ENCODE measurements at regions not wholly inside any gene's neighbourhood (a gene's known extent, or its start where the extent isn't known, plus 50 kb on each side); places are given as distances from the start of the nearest gene placed in this dataset.

GRCh38 chr5:23072179-23072578, 219.0 kb upstream of the CDH12 start:
- CTCF ChIA-PET (ENCODE audit: low intra/inter-chr PET ratio, low total read pairs) = no interaction called here
- no peaks in the 10 kb centered on the region for H3K36me3 ChIP-seq (replicated peaks in 1 of 2; ENCODE audit: control insufficient read depth in 1 of 2, insufficient read depth in 2 of 2, low read length in 2 of 2)
- no peaks in the 10 kb centered on the region for H3K79me2 ChIP-seq (ENCODE audit: insufficient read depth, low read length)
- H2AFZ ChIP-seq (ENCODE audit: low read length) = no peak overlapping the region
- H3K4me3 ChIP-seq (replicated peaks in 1 of 3; ENCODE audit: insufficient read depth in 1 of 3, low read depth in 2 of 3, low read length in 3 of 3) = no peak overlapping the region
- in situ Hi-C loops (cut with HindIII; ENCODE audit: extremely low pct_ligation_motif_present, low pct_unique_long_range_greater_than_20kb) (no loop called here), intact Hi-C loops (cut with micrococcal nuclease; ENCODE audit: unreplicated experiment) (no loop called here)
- H3K27ac ChIP-seq (ENCODE audit: extremely low read length, insufficient read depth, low read length) = no peak overlapping the region
- H3K27me3 ChIP-seq (ENCODE audit: control insufficient read depth in 1 of 2, insufficient read depth in 2 of 2, low read length in 2 of 2) = no peaks in the 10 kb centered on the region
- BruUV-seq (replicated peaks) = no TSS peak
- no peaks in the 10 kb centered on the region for H4K20me1 ChIP-seq (ENCODE audit: insufficient read depth, low read length)
- no peak for TF ChIP-seq ZNF839 (CRISPR knock-in tag; IDR thresholded peaks at IDR 0.05; ENCODE audit: borderline replicate concordance)
- H3K4me2 ChIP-seq (ENCODE audit: low read depth, low read length) = no peak overlapping the region
- ATAC-seq (no peak), FAIRE-seq (no peak), DNase-seq (ENCODE audit: low spot score) (no peak)
- POLR2A ChIA-PET = no interaction called here
- peaks cover 36% of the 10 kb centered on the region for H3K9me3 ChIP-seq (ENCODE audit: low read length)
- H3K4me1 ChIP-seq (ENCODE audit: insufficient read depth, low read length) = no peaks in the 10 kb centered on the region
- 6% methylated on average over 2 of the region's 2 CpGs for WGBS (ENCODE audit: low lambda C conversion rate)
- no peak overlapping the region for H3K9ac ChIP-seq (ENCODE audit: insufficient read depth, low read depth, low read length)

GRCh38 chr5:23071682-23072081, 218.5 kb upstream of the CDH12 start:
- Histone ChIP-seq H3K27me3 (ENCODE audit: control insufficient read depth in 1 of 2, insufficient read depth in 2 of 2, low read length in 2 of 2) (no peaks in the 10 kb centered on the region), H2AFZ (ENCODE audit: low read length) (no peak overlapping the region), H3K9me3 (ENCODE audit: low read length) (peaks cover 31% of the 10 kb centered on the region), H3K36me3 (replicated peaks in 1 of 2; ENCODE audit: control insufficient read depth in 1 of 2, insufficient read depth in 2 of 2, low read length in 2 of 2) (no peaks in the 10 kb centered on the region), H3K4me2 (ENCODE audit: low read depth, low read length) (no peak overlapping the region), H3K27ac (ENCODE audit: extremely low read length, insufficient read depth, low read length) (no peak overlapping the region), H3K4me3 (replicated peaks in 1 of 3; ENCODE audit: insufficient read depth in 1 of 3, low read depth in 2 of 3, low read length in 3 of 3) (no peak overlapping the region), H3K79me2 (ENCODE audit: insufficient read depth, low read length) (no peaks in the 10 kb centered on the region), H3K9ac (ENCODE audit: insufficient read depth, low read depth, low read length) (no peak overlapping the region), H4K20me1 (ENCODE audit: insufficient read depth, low read length) (no peaks in the 10 kb centered on the region), H3K4me1 (ENCODE audit: insufficient read depth, low read length) (no peaks in the 10 kb centered on the region)
- DNase-seq (ENCODE audit: low spot score) (no peak), ATAC-seq (no peak), FAIRE-seq (no peak)
- ChIA-PET POLR2A (no interaction called here), CTCF (ENCODE audit: low intra/inter-chr PET ratio, low total read pairs) (no interaction called here)
- in situ Hi-C loops (cut with HindIII; ENCODE audit: extremely low pct_ligation_motif_present, low pct_unique_long_range_greater_than_20kb) = no loop called here
- WGBS (ENCODE audit: low lambda C conversion rate) = 9% methylated on average over 3 of the region's 3 CpGs
- intact Hi-C loops (cut with micrococcal nuclease; ENCODE audit: unreplicated experiment) = no loop called here
- no TSS peak for BruUV-seq (replicated peaks)
- TF ChIP-seq CBX5 (CRISPR knock-in tag; IDR thresholded peaks at IDR 0.05; ENCODE audit: borderline replicate concordance) (no peak), ZNF138 (CRISPR knock-in tag; IDR thresholded peaks at IDR 0.05; ENCODE audit: low read depth) (no peak), ZFP91 (CRISPR knock-in tag; IDR thresholded peaks at IDR 0.05; ENCODE audit: borderline replicate concordance) (no peak), PHF20 (CRISPR knock-in tag; IDR thresholded peaks at IDR 0.05) (no peak), ZNF367 (CRISPR knock-in tag; IDR thresholded peaks at IDR 0.05; ENCODE audit: borderline replicate concordance) (no peak), RNF2 (conservative IDR thresholded peaks at IDR 0.05; ENCODE audit: low read depth) (no peak), ZBTB7B (CRISPR knock-in tag; IDR thresholded peaks at IDR 0.05) (no peak), RCOR2 (CRISPR knock-in tag; IDR thresholded peaks at IDR 0.05) (no peak), ZNF275 (CRISPR knock-in tag; IDR thresholded peaks at IDR 0.05; ENCODE audit: borderline replicate concordance) (no peak), MAFK (conservative IDR thresholded peaks at IDR 0.05 in 1 of 2, IDR thresholded peaks at IDR 0.05 in 1 of 2; ENCODE audit: low read length in 2 of 2) (peak; percentile 70 to 84), ZNF282 (IDR thresholded peaks at IDR 0.05; ENCODE audit: partially characterized antibody) (no peak), ZNF18 (CRISPR knock-in tag; IDR thresholded peaks at IDR 0.05; ENCODE audit: insufficient replicate concordance) (no peak)

All from HepG2 (cell line).